ENCODE measurements at regions not wholly inside any gene's neighbourhood (a gene's known extent, or its start where the extent isn't known, plus 50 kb on each side); places are given as distances from the start of the nearest gene placed in this dataset.
"Not testable (repeated sequence)": the region's sequence is repeated elsewhere in the genome, so short reads cannot be mapped to it uniquely, and the experiment has no call there.

DNA sequence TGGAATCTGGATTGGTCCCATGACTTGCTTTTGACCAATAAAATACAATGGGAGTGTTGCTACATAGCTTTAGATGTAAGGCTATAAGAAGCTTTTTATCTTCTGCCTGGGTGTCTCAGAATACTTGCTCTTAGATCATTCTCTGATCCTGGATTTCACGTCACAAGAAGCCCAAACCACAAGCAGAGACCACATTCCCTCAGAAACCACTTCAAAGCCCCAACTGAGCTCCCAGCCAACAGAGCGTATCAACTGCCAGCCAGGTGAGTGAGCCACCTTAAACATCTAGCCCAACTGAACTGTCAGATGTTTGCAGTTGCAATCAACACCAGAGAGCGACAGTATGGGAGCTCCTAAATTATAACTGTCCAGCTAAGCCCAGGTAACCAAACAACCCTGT lies 687.1 kb downstream of the TLE1 start:
- H3K9me3 ChIP-seq (ENCODE audit: control insufficient read depth in 1 of 2, insufficient read depth in 1 of 2, low read length in 2 of 2), result peaks cover 0 to 4% of the 10 kb centered on the region in 2 experiments
- Mint-ChIP-seq H3K27me3 (peaks cover 21% of the 10 kb centered on the region), H3K36me3 (ENCODE audit: low read depth) (no peaks in the 10 kb centered on the region), H3K27ac (peak overlapping the region; percentile 60), H3K4me3 (peak overlapping the region; percentile 67), H3K9me3 (peaks cover 6% of the 10 kb centered on the region), H3K4me1 (ENCODE audit: low read depth) (peaks cover 7% of the 10 kb centered on the region)
- ChIA-PET POLR2A (no interaction called here), CTCF (no interaction called here)
- TF ChIP-seq, protein P1, sequence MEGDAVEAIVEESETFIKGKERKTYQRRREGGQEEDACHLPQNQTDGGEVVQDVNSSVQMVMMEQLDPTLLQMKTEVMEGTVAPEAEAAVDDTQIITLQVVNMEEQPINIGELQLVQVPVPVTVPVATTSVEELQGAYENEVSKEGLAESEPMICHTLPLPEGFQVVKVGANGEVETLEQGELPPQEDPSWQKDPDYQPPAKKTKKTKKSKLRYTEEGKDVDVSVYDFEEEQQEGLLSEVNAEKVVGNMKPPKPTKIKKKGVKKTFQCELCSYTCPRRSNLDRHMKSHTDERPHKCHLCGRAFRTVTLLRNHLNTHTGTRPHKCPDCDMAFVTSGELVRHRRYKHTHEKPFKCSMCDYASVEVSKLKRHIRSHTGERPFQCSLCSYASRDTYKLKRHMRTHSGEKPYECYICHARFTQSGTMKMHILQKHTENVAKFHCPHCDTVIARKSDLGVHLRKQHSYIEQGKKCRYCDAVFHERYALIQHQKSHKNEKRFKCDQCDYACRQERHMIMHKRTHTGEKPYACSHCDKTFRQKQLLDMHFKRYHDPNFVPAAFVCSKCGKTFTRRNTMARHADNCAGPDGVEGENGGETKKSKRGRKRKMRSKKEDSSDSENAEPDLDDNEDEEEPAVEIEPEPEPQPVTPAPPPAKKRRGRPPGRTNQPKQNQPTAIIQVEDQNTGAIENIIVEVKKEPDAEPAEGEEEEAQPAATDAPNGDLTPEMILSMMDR (IDR thresholded peaks at IDR 0.05), result no peak
- H3K27ac ChIP-seq (ENCODE audit: low read depth in 1 of 2, low read length in 2 of 2), result no peak overlapping the region
- intact Hi-C loops (cut with DNase I, micrococcal nuclease), result no loop called here
- no peaks in the 10 kb centered on the region for H3K4me1 ChIP-seq (ENCODE audit: insufficient read depth, low read length)
- H3K36me3 ChIP-seq (ENCODE audit: insufficient read depth, low read length), result no peaks in the 10 kb centered on the region
- H3K4me3 ChIP-seq (ENCODE audit: low read length), result no peak overlapping the region
- H3K27me3 ChIP-seq (ENCODE audit: control insufficient read depth in 1 of 2, insufficient read depth in 2 of 2, low read length in 2 of 2), result no peaks in the 10 kb centered on the region
- peak in 4 of 14 experiments; percentile 17 to 40 (median 32) for DNase-seq
- ATAC-seq (ENCODE audit: poor library complexity), result peak; percentile 44

DNA sequence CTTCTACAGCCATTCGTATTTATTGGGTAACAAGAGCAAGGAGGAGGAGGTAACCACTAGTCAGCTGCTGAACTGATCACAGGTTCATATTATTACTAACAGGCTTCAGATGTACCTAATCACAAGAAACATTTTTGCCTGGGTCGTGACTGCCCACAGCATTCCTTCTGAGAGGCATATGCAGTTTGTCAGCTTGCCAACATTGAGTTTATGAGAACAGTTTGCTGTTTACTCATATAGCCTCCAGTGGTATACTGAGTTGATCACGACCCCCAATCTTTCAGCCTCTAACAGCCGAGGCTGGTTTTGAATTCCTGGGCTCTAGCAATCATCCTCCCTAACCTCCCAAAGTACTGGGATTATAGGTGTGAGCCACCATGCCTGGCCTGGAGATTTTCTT lies 693.6 kb downstream of the TLE1 start:
- intact Hi-C loops (cut with DNase I, micrococcal nuclease), result no loop called here
- POLR2A ChIA-PET, result no interaction called here
- Mint-ChIP-seq H3K27ac (no peak overlapping the region), H3K4me1 (ENCODE audit: low read depth) (no peaks in the 10 kb centered on the region), H3K9me3 (peaks cover 5% of the 10 kb centered on the region), H3K27me3 (peaks cover 18% of the 10 kb centered on the region), H3K36me3 (ENCODE audit: low read depth) (no peaks in the 10 kb centered on the region), H3K4me3 (no peak overlapping the region)
- Histone ChIP-seq H3K27ac (ENCODE audit: low read depth in 1 of 2, low read length in 2 of 2) (no peak overlapping the region), H3K36me3 (ENCODE audit: insufficient read depth, low read length) (no peaks in the 10 kb centered on the region), H3K4me1 (ENCODE audit: insufficient read depth, low read length) (no peaks in the 10 kb centered on the region), H3K4me3 (ENCODE audit: low read length) (no peak overlapping the region), H3K9me3 (ENCODE audit: control insufficient read depth in 1 of 2, insufficient read depth in 1 of 2, low read length in 2 of 2) (no peaks in the 10 kb centered on the region), H3K27me3 (ENCODE audit: control insufficient read depth in 1 of 2, insufficient read depth in 2 of 2, low read length in 2 of 2) (no peaks in the 10 kb centered on the region)
- DNase-seq (no peak), ATAC-seq (ENCODE audit: poor library complexity) (no peak)
- CTCF ChIA-PET, result no interaction called here
- TF ChIP-seq, protein P1 (IDR thresholded peaks at IDR 0.05), result no peak

DNA sequence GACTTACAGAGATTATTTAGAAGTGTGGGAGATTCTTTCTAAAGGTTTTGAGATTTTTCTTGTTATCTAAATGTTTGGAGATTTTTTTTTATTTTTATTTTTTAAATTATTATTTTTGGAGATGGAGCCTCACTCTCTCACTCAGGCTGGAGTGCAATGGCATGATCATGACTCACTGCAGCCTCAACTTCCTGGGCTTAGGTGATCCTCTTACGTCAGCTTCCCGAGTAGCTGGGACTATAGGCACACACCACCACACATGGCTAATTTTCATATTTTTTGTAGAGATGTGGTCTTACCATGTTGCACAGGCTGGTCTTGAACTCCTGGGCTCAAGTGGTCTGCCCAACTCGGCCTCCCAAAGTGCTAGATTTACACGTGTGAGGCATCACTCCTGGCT lies 694.5 kb downstream of the TLE1 start:
- Histone ChIP-seq H3K9me3 (ENCODE audit: control insufficient read depth in 1 of 2, insufficient read depth in 1 of 2, low read length in 2 of 2) (no peaks in the 10 kb centered on the region), H3K27me3 (ENCODE audit: control insufficient read depth in 1 of 2, insufficient read depth in 2 of 2, low read length in 2 of 2) (no peaks in the 10 kb centered on the region), H3K36me3 (ENCODE audit: insufficient read depth, low read length) (no peaks in the 10 kb centered on the region), H3K4me3 (ENCODE audit: low read length) (no peak overlapping the region), H3K4me1 (ENCODE audit: insufficient read depth, low read length) (no peaks in the 10 kb centered on the region), H3K27ac (ENCODE audit: low read depth in 1 of 2, low read length in 2 of 2) (no peak overlapping the region)
- DNase-seq, result no peak
- no peak for ATAC-seq (ENCODE audit: poor library complexity)
- H3K9me3 Mint-ChIP-seq, result peaks cover 2% of the 10 kb centered on the region
- H3K4me3 Mint-ChIP-seq, result no peak overlapping the region
- H3K36me3 Mint-ChIP-seq (ENCODE audit: low read depth), result no peaks in the 10 kb centered on the region
- H3K27me3 Mint-ChIP-seq, result peaks cover 12% of the 10 kb centered on the region
- no peak overlapping the region for H3K27ac Mint-ChIP-seq
- intact Hi-C loops (cut with DNase I, micrococcal nuclease), result no loop called here
- H3K4me1 Mint-ChIP-seq (ENCODE audit: low read depth), result no peaks in the 10 kb centered on the region
- TF ChIP-seq, protein P1 (IDR thresholded peaks at IDR 0.05), result no peak
- CTCF ChIA-PET, result no interaction called here
- POLR2A ChIA-PET, result no interaction called here

DNA sequence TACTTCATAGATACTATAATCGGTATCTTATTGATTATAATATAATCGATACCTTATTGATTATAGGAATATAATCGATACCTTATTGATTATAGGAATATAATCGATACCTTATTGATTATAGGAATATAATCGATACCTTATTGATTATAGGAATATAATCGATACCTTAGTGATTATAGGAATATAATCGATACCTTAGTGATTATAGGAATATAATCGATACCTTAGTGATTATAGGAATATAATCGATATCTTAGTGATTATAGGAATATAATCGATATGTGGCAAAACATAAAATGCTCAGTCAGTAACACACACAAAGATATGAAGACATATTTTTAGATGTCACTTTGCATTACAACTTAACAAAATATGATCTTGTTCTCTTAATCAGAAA lies 703.8 kb downstream of the TLE1 start:
- H3K4me1 Mint-ChIP-seq (ENCODE audit: low read depth); intact Hi-C loops (cut with DNase I, micrococcal nuclease); H3K9me3 Mint-ChIP-seq: not testable (repeated sequence)

More for the DNA sequence above, 703.8 kb downstream of the TLE1 start:
- H3K27me3 Mint-ChIP-seq; ATAC-seq (ENCODE audit: poor library complexity); H3K4me3 ChIP-seq (ENCODE audit: low read length); H3K4me3 Mint-ChIP-seq; H3K4me1 ChIP-seq (ENCODE audit: insufficient read depth, low read length); DNase-seq; CTCF ChIA-PET; H3K27ac ChIP-seq (ENCODE audit: low read depth in 1 of 2, low read length in 2 of 2); H3K36me3 Mint-ChIP-seq (ENCODE audit: low read depth); H3K27ac Mint-ChIP-seq; H3K27me3 ChIP-seq (ENCODE audit: control insufficient read depth in 1 of 2, insufficient read depth in 2 of 2, low read length in 2 of 2); H3K36me3 ChIP-seq (ENCODE audit: insufficient read depth, low read length); H3K9me3 ChIP-seq (ENCODE audit: control insufficient read depth in 1 of 2, insufficient read depth in 1 of 2, low read length in 2 of 2); POLR2A ChIA-PET: not testable (repeated sequence)

All from CD4-positive, alpha-beta T cell (primary cell).